ENCODE measurements at regions not wholly inside any gene's neighbourhood (a gene's known extent, or its start where the extent isn't known, plus 50 kb on each side); places are given as distances from the start of the nearest gene placed in this dataset.

DNA sequence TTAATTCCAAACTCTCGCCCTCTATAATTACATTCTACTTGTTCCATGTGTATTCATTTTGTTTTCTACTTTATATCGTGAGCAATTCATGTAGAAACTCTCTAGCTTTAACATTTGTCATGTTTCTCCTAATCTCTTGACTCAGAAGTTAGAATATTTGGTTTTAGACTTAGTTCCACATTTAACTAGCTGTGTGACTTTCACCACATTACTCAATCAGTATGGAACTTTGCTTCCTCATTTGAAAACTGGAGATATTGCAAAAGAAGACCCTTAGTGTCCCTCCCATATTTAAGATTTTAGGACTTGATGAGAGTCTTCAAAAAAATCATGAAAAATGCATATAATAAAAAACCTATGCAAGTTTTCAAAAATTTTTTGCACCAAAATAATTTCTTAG, 447.5 kb downstream of the GXYLT1 start:
- no peak for TF ChIP-seq ZFX (IDR thresholded peaks at IDR 0.05; ENCODE audit: borderline replicate concordance)
- TF ChIP-seq CTCF (IDR thresholded peaks at IDR 0.05): no peak
- no peak overlapping the region for H3K27ac ChIP-seq

- no peak overlapping the region for H3K27ac ChIP-seq
- TF ChIP-seq CTCF (IDR thresholded peaks at IDR 0.05) (peak; percentile 79), ZFX (IDR thresholded peaks at IDR 0.05; ENCODE audit: borderline replicate concordance) (no peak)
Observed at GRCh38 chr12:41684997-41685396, 459.7 kb downstream of the GXYLT1 start.

GRCh38 chr12:41683513-41684240, 461.0 kb downstream of the GXYLT1 start:
- TF ChIP-seq ZFX (IDR thresholded peaks at IDR 0.05; ENCODE audit: borderline replicate concordance): no peak
- TF ChIP-seq CTCF (IDR thresholded peaks at IDR 0.05): no peak
- no peak overlapping the region for H3K27ac ChIP-seq

GRCh38 chr12:41683023-41683422, 461.7 kb downstream of the GXYLT1 start:
- no peak for TF ChIP-seq ZFX (IDR thresholded peaks at IDR 0.05; ENCODE audit: borderline replicate concordance)
- no peak for TF ChIP-seq CTCF (IDR thresholded peaks at IDR 0.05)
- H3K27ac ChIP-seq: no peak overlapping the region

DNA sequence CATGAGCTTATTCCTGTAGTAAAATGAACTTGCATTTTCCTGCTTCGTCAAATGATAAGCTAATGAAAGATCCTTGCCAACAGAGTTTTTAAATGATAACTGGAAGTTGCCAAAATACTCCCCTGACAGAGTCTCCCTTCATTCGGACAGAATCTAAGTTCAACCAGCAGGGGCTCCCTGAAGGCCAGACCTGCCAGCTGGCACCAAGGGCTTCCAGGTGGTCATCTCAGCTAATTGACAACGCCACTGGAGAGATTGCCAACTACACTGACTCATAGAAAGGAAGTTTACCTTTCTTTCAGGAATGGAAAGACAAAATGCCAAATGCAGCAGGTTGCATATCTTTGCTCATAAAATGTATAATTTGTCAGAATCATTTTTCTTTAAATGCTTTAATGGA, 462.8 kb downstream of the GXYLT1 start:
- TF ChIP-seq CTCF (IDR thresholded peaks at IDR 0.05) (no peak), ZFX (IDR thresholded peaks at IDR 0.05; ENCODE audit: borderline replicate concordance) (no peak)
- no peak overlapping the region for H3K27ac ChIP-seq

DNA sequence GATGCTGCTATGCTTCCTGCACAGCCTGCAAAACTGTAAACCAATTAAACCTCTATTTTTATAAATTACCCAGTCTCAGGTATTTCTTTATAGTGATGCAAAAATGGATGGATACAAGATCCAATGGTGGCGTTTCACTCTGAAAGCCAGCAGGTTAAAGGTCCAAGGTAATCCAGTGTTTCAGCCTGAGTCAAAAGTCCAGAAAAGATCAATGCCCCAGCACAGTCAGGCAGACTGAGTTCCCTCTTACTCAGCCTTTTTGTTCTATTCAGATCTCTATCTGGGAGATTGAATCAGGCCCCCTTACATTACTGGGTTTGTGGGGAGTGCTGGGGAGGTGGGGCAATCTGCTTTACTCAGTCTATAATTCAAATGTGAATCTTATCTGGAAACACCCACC, 464.5 kb downstream of the GXYLT1 start:
- no peak overlapping the region for H3K27ac ChIP-seq
- TF ChIP-seq ZFX (IDR thresholded peaks at IDR 0.05; ENCODE audit: borderline replicate concordance): no peak
- TF ChIP-seq CTCF (IDR thresholded peaks at IDR 0.05): no peak

DNA sequence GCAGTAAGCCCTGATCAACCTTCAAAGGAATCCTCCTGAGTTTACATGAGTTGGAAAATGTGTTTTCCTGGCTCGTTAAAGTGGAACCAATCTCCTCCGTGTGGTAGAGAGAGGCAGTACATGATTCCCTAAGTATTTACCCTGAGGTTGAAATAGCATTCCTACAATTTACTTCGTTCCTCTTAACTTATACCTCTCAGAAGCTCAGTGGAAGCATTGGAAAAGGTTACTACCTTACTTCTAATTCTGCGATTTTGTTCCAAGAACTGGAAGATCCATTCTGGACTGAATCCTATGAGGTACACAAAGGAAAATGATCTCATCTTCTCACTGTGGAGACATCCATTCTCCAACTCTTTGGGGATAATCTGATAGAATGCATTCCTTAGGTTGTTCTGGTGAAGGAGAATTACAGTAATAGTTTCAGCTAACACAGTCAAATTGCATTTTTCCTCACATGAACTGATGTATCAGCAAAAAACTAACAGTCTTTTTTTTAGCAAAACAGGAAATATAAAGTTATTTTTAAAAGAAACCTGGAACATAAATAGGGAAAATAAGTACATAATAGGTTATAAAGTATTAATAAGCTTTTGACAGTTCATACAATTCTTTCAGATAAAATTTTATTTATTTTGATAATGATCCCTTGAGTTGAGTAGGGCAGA, 475.6 kb downstream of the PDZRN4 start:
- TF ChIP-seq ZFX (IDR thresholded peaks at IDR 0.05; ENCODE audit: borderline replicate concordance) (no peak), CTCF (IDR thresholded peaks at IDR 0.05) (peak; percentile 62)
- H3K27ac ChIP-seq: no peak overlapping the region
